ENCODE measurements at regions not wholly inside any gene's neighbourhood (a gene's known extent, or its start where the extent isn't known, plus 50 kb on each side); places are given as distances from the start of the nearest gene placed in this dataset.

- WGBS: 93% methylated on average over 3 of the region's 3 CpGs
- no peak for DNase-seq (ENCODE audit: low spot score in 2 of 2)
- Histone ChIP-seq H3K9me3 (no peaks in the 10 kb centered on the region), H3K4me1 (peaks cover 45% of the 10 kb centered on the region), H3K27ac (no peak overlapping the region), H3K36me3 (no peaks in the 10 kb centered on the region), H3K27me3 (no peaks in the 10 kb centered on the region), H3K4me3 (no peak overlapping the region)
- TF ChIP-seq POLR2AphosphoS5 (IDR thresholded peaks at IDR 0.05) (no peak), EP300 (IDR thresholded peaks at IDR 0.05) (no peak), CTCF (IDR thresholded peaks at IDR 0.05) (no peak), POLR2A (IDR thresholded peaks at IDR 0.05) (no peak)
These were observed 58.8 kb downstream of the GADD45G start for GRCh38 chr9:89663614-89663970.

DNA sequence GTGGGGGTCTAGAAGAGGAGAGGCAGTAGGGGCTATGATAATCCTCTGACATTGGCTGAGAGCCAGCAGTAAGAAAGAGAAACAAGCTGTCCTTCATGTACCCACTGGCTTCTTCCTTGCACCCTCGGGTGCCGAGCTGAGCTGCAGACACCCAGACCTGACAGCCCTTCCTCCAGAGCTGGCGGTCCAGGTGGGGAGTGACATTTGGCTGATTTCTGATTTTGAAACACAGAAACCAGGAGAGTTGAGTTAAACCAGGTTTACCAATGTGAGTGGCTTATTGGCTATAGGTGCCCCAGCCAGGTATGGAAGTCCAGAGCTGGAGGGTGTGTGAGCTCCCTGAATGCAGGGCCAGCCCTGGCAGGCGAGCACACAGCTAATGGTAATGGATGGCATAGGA lies 59.2 kb downstream of the GADD45G start:
- no peak for TF ChIP-seq CTCF (IDR thresholded peaks at IDR 0.05)
- no peak for TF ChIP-seq EP300 (IDR thresholded peaks at IDR 0.05)
- TF ChIP-seq POLR2A (IDR thresholded peaks at IDR 0.05): no peak
- TF ChIP-seq POLR2AphosphoS5 (IDR thresholded peaks at IDR 0.05): no peak
- no peaks in the 10 kb centered on the region for H3K36me3 ChIP-seq
- H3K27ac ChIP-seq: peak overlapping the region; percentile 24
- no peaks in the 10 kb centered on the region for H3K27me3 ChIP-seq
- peaks cover 45% of the 10 kb centered on the region for H3K4me1 ChIP-seq
- H3K4me3 ChIP-seq: no peak overlapping the region
- WGBS: 86% methylated on average over 4 of the region's 4 CpGs
- H3K9me3 ChIP-seq: no peaks in the 10 kb centered on the region
- DNase-seq (ENCODE audit: low spot score in 2 of 2): no peak

- WGBS: 65% methylated on average over 13 of the region's 13 CpGs
- H3K27me3 ChIP-seq: no peaks in the 10 kb centered on the region
- DNase-seq (ENCODE audit: low spot score in 2 of 2): no peak
- H3K9me3 ChIP-seq: no peaks in the 10 kb centered on the region
- peaks cover 42% of the 10 kb centered on the region for H3K4me1 ChIP-seq
- TF ChIP-seq CTCF (IDR thresholded peaks at IDR 0.05) (no peak), EP300 (IDR thresholded peaks at IDR 0.05) (no peak), POLR2A (IDR thresholded peaks at IDR 0.05) (no peak), POLR2AphosphoS5 (IDR thresholded peaks at IDR 0.05) (peak in 2 of 3 donors; percentile 80 to 81)
- H3K27ac ChIP-seq: peak overlapping the region; percentile 45
- no peak overlapping the region for H3K4me3 ChIP-seq
- no peaks in the 10 kb centered on the region for H3K36me3 ChIP-seq
These were observed 60.1 kb downstream of the GADD45G start for GRCh38 chr9:89664896-89665329.

GRCh38 chr9:89666364-89666763 lies 61.6 kb downstream of the GADD45G start:
- no peak for DNase-seq (ENCODE audit: low spot score in 2 of 2)
- H3K27ac ChIP-seq: no peak overlapping the region
- no peaks in the 10 kb centered on the region for H3K9me3 ChIP-seq
- peaks cover 34% of the 10 kb centered on the region for H3K4me1 ChIP-seq
- WGBS: 91% methylated on average over 6 of the region's 7 CpGs
- H3K27me3 ChIP-seq: no peaks in the 10 kb centered on the region
- no peaks in the 10 kb centered on the region for H3K36me3 ChIP-seq
- TF ChIP-seq POLR2A (IDR thresholded peaks at IDR 0.05) (no peak), EP300 (IDR thresholded peaks at IDR 0.05) (no peak), POLR2AphosphoS5 (IDR thresholded peaks at IDR 0.05) (no peak), CTCF (IDR thresholded peaks at IDR 0.05) (no peak)
- no peak overlapping the region for H3K4me3 ChIP-seq

DNA sequence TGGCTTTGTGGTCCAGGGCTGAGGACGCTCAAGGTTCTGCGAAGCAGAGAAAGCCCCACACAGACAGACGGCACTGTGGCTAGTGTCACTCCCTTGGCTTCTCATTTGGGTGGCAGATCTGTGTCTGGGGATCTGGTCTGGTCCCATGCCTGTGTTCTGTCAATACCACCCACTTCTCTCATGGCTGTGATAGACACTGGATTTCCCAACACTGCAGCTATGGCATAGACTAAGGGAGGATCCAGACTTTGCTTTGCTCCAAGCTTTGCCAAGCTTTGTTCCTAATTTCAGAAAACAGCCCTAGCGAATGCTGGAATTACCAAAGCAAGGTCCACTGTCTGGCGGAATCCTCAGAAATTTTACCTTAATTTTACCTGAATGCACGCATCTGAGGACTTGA lies 62.1 kb downstream of the GADD45G start:
- Histone ChIP-seq H3K9me3 (no peaks in the 10 kb centered on the region), H3K27ac (no peak overlapping the region), H3K36me3 (no peaks in the 10 kb centered on the region), H3K4me3 (no peak overlapping the region), H3K27me3 (no peaks in the 10 kb centered on the region), H3K4me1 (peaks cover 28% of the 10 kb centered on the region)
- no peak for TF ChIP-seq EP300 (IDR thresholded peaks at IDR 0.05)
- DNase-seq (ENCODE audit: low spot score in 2 of 2): no peak
- 97% methylated on average over 6 of the region's 6 CpGs for WGBS

DNA sequence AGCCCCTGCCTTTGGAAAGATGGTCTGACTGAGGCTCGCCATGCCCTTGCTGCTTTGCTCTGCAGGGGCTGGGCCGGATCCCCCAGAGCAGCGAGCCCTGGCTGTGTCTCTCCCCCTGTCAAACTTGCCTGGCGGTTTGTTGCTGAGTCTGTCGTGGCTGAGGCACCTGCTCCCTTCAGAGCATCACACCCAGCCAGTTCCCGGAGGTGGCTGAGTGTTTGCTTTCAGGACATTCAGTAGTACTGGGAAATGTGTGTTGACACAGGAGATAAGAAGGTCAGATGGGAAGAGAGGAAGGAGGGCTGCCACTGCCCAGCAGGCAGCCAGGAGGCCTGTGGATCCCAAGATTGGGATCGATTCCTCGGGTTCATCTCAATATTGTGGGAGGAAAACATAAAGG lies 62.9 kb downstream of the GADD45G start:
- no peak for DNase-seq (ENCODE audit: low spot score in 2 of 2)
- no peak for TF ChIP-seq POLR2AphosphoS5 (IDR thresholded peaks at IDR 0.05)
- TF ChIP-seq CTCF (IDR thresholded peaks at IDR 0.05): no peak
- TF ChIP-seq EP300 (IDR thresholded peaks at IDR 0.05): no peak
- no peak for TF ChIP-seq POLR2A (IDR thresholded peaks at IDR 0.05)
- peaks cover 20% of the 10 kb centered on the region for H3K4me1 ChIP-seq
- H3K27ac ChIP-seq: no peak overlapping the region
- H3K9me3 ChIP-seq: no peaks in the 10 kb centered on the region
- H3K27me3 ChIP-seq: no peaks in the 10 kb centered on the region
- WGBS: 80% methylated on average over 8 of the region's 8 CpGs
- H3K36me3 ChIP-seq: no peaks in the 10 kb centered on the region
- no peak overlapping the region for H3K4me3 ChIP-seq

Data from suprapubic skin (tissue), 4 donors.